GM13977 (cell line): ENCODE measurements at regions not wholly inside any gene's neighbourhood (a gene's known extent, or its start where the extent isn't known, plus 50 kb on each side); places are given as distances from the start of the nearest gene placed in this dataset.
A peak's percentile ranks its signal among the peaks of the same experiment; 100 is the strongest.
"Not testable (repeated sequence)": the region's sequence is repeated elsewhere in the genome, so short reads cannot be mapped to it uniquely, and the experiment has no call there.

Experiments used
- DNase-seq: peaks from one replicate; pipeline ENCODE4 v3.0.0; 2012; ENCODE audit warnings: low spot score
- CTCF ChIP-seq: IDR thresholded peaks from 2 replicates; pipeline ENCODE4 v1.5.1; 2012; ENCODE audit warnings: mild to moderate bottlenecking, control low read depth; ENCODE audit not compliant: insufficient read depth; ENCODE audit errors: extremely low read depth, missing control alignments
- in situ Hi-C: fragments of 300-500 bp; cut with MboI; formaldehyde crosslinking; loops from one replicate; pipeline ENCODE4 v1.12.0; 2022; ENCODE audit warnings: low sequenced_read_pairs, low pct_unique_long_range_greater_than_20kb, mixed read lengths, inconsistent platforms; ENCODE audit not compliant: unreplicated experiment

GRCh38 chr2:168323529-168324021 lies 76.2 kb upstream of the STK39 start:
- DNase-seq: no peak
- no peak for TF ChIP-seq CTCF
- in situ Hi-C loops: no loop called here

GRCh38 chr2:168326572-168326971 lies 79.2 kb upstream of the STK39 start:
- in situ Hi-C loops: loop anchor here (25.0 kb wide), 1 partner anchor 586 kb away; the partner anchor contains the start of gene G6PC2
- no peak for TF ChIP-seq CTCF
- no peak for DNase-seq

- in situ Hi-C loops: loop anchor here (25.0 kb wide), 1 partner anchor 585 kb away; the partner anchor contains the start of gene G6PC2
- no peak for TF ChIP-seq CTCF
- DNase-seq: no peak
Observed at GRCh38 chr2:168327328-168327727, 79.9 kb upstream of the STK39 start.

- in situ Hi-C loops: loop anchor here (25.0 kb wide), 1 partner anchor 584 kb away; the partner anchor contains the start of gene G6PC2
- DNase-seq: no peak
- TF ChIP-seq CTCF: no peak
Observed at GRCh38 chr2:168328421-168328820, 81.0 kb upstream of the STK39 start.

GRCh38 chr2:168330624-168331423 lies 83.4 kb upstream of the STK39 start:
- TF ChIP-seq CTCF: no peak
- in situ Hi-C loops: loop anchor here (25.0 kb wide), 1 partner anchor 581 kb away; the partner anchor contains the start of gene G6PC2
- no peak for DNase-seq

- in situ Hi-C loops: loop anchor here (25.0 kb wide), 1 partner anchor 577 kb away; the partner anchor contains the start of gene G6PC2
- not testable (repeated sequence) for DNase-seq
Observed at GRCh38 chr2:168335254-168335653, 87.9 kb upstream of the STK39 start.

GRCh38 chr2:168336786-168337388 lies 89.5 kb upstream of the STK39 start:
- TF ChIP-seq CTCF: peak; percentile 45
- in situ Hi-C loops: loop anchor here (25.0 kb wide), 1 partner anchor 575 kb away; the partner anchor contains the start of gene G6PC2
- DNase-seq: peak; percentile 17
